IMR-90 (cell line): ENCODE measurements at regions not wholly inside any gene's neighbourhood (a gene's known extent, or its start where the extent isn't known, plus 50 kb on each side); places are given as distances from the start of the nearest gene placed in this dataset.

ENCODE experiments used
- ATAC-seq: fragments of 200-7000 bp; cut with Tn5 transposase; 2 replicates; pipeline ENCODE4 v1.9.1; 2020; ENCODE audit warnings: low read depth, mild to moderate bottlenecking, moderate library complexity
- BruUV-seq: library from RNA; stranded (reverse); fragments of 400-500 nt; replicated peaks from 2 replicates; lab custom pipeline; 2021; lab: Mats Ljungman, UMichigan
- CTCF ChIA-PET: fragments of 300-600 bp; formaldehyde crosslinking; extraction: SDS; loops from one replicate; lab custom pipeline; 2021; ENCODE audit warnings: antibody characterized with exemption; lab: Yijun Ruan, JAX
- POLR2A ChIA-PET: fragments of 300-600 bp; sonication (Branson Sonifier 250); formaldehyde crosslinking; loops from one replicate; lab custom pipeline; 2022; ENCODE audit warnings: antibody characterized with exemption; ENCODE audit not compliant: unreplicated experiment; lab: Charles Lee
- DNase-seq: peaks from one replicate; pipeline ENCODE4 v3.0.0; 2013
- H2AFZ ChIP-seq: replicated peaks from 2 replicates; pipeline ENCODE3; 2013; ENCODE audit warnings: low read length, mild to moderate bottlenecking; ENCODE audit not compliant: poor library complexity
- H2AK5ac ChIP-seq: 2 replicates; pipeline ENCODE4 v1.6.1; 2013; ENCODE audit warnings: low read depth, low read length, inconsistent platforms
- H2AK9ac ChIP-seq: replicated peaks from 2 replicates; pipeline ENCODE3; 2013; ENCODE audit warnings: mild to moderate bottlenecking, low read depth, low read length, moderate library complexity; ENCODE audit not compliant: poor library complexity
- H2BK120ac ChIP-seq: 2 replicates; pipeline ENCODE4 v1.6.1; 2013; ENCODE audit warnings: low read depth, low read length, inconsistent platforms
- H2BK15ac ChIP-seq: 3 replicates; pipeline ENCODE4 v1.6.1; 2013; ENCODE audit warnings: low read depth, low read length, inconsistent platforms
- H2BK20ac ChIP-seq: 2 replicates; pipeline ENCODE4 v1.6.1; 2013; ENCODE audit warnings: low read depth, mild to moderate bottlenecking, inconsistent platforms, low read length, moderate library complexity
- H2BK5ac ChIP-seq: 2 replicates; pipeline ENCODE4 v1.6.1; 2013; ENCODE audit warnings: mild to moderate bottlenecking, low read depth, low read length, inconsistent platforms; ENCODE audit not compliant: poor library complexity, severe bottlenecking
- H3K14ac ChIP-seq: replicated peaks from 2 replicates; pipeline ENCODE4 v1.6.1; 2013; ENCODE audit warnings: low read depth, low read length, inconsistent platforms
- H3K18ac ChIP-seq: 2 replicates; pipeline ENCODE4 v1.6.1; 2013; ENCODE audit warnings: low read depth, low read length, control low read depth
- H3K23ac ChIP-seq: 2 replicates; pipeline ENCODE4 v1.6.1; 2013; ENCODE audit warnings: low read depth, low read length, inconsistent platforms
- H3K27ac ChIP-seq: 2 replicates; pipeline ENCODE4 v1.5.1; 2013; ENCODE audit warnings: mild to moderate bottlenecking, control low read depth, low read length; ENCODE audit not compliant: insufficient read depth
- H3K27me3 ChIP-seq: 2 replicates; pipeline ENCODE4 v1.6.1; 2013; ENCODE audit warnings: low read length; ENCODE audit not compliant: control insufficient read depth, insufficient read depth
- H3K36me3 ChIP-seq: 2 replicates; pipeline ENCODE4 v1.6.1; 2013; ENCODE audit warnings: low read length, mixed read lengths; ENCODE audit not compliant: control insufficient read depth, insufficient read depth
- H3K4ac ChIP-seq: 2 replicates; pipeline ENCODE4 v1.6.1; 2013; ENCODE audit warnings: low read depth, low read length, inconsistent platforms
- H3K4me1 ChIP-seq: 2 replicates; pipeline ENCODE4 v1.6.1; 2013; ENCODE audit warnings: low read length, mixed read lengths; ENCODE audit not compliant: control insufficient read depth, insufficient read depth
- H3K4me2 ChIP-seq: 2 replicates; pipeline ENCODE4 v1.6.1; 2013; ENCODE audit warnings: low read depth, mild to moderate bottlenecking, control low read depth, low read length, moderate library complexity
- H3K4me3 ChIP-seq: 2 replicates; pipeline ENCODE4 v1.5.1; 2013; ENCODE audit warnings: low read depth, mild to moderate bottlenecking, control low read depth, low read length, moderate library complexity; ENCODE audit not compliant: insufficient read depth
- H3K56ac ChIP-seq: 2 replicates; pipeline ENCODE4 v1.6.1; 2013; ENCODE audit warnings: low read length, inconsistent platforms; ENCODE audit not compliant: insufficient read depth; ENCODE audit errors: extremely low read depth
- H3K79me1 ChIP-seq, 2 experiments: 2 replicates each; pipeline ENCODE4 v1.6.1; 2013; ENCODE audit warnings: low read length in 2 of 2, inconsistent platforms in 1 of 2, low read depth in 1 of 2
- H3K9ac ChIP-seq: 2 replicates; pipeline ENCODE4 v1.6.1; 2013; ENCODE audit warnings: low read depth, low read length, control low read depth
- H3K9me1 ChIP-seq: 2 replicates; pipeline ENCODE4 v1.6.1; 2013; ENCODE audit warnings: low read length, inconsistent platforms; ENCODE audit not compliant: insufficient read depth
- H3K9me3 ChIP-seq: 2 replicates; pipeline ENCODE4 v1.6.1; 2013; ENCODE audit warnings: low read length; ENCODE audit not compliant: control insufficient read depth, insufficient read depth
- H4K20me1 ChIP-seq: 2 replicates; pipeline ENCODE4 v1.6.1; 2013; ENCODE audit warnings: low read length, inconsistent platforms; ENCODE audit not compliant: insufficient read depth
- H4K5ac ChIP-seq: 2 replicates; pipeline ENCODE4 v1.6.1; 2013; ENCODE audit warnings: mild to moderate bottlenecking, low read depth, low read length, control low read depth
- H4K8ac ChIP-seq, 2 experiments: 2 replicates each; pipeline ENCODE4 v1.6.1; 2013; ENCODE audit warnings: low read depth in 2 of 2, low read length in 2 of 2, control low read depth in 1 of 2, inconsistent platforms in 1 of 2
- H4K91ac ChIP-seq: 2 replicates; pipeline ENCODE4 v1.6.1; 2013; ENCODE audit warnings: low read depth, low read length, inconsistent platforms; ENCODE audit not compliant: insufficient read depth
- CEBPB ChIP-seq: IDR thresholded peaks from 2 replicates; pipeline ENCODE4 v1.6.1; 2012; ENCODE audit warnings: low read depth, low read length, improper control_type of control experiment
- MAZ ChIP-seq: IDR thresholded peaks from 2 replicates; pipeline ENCODE4 v1.6.1; 2012; ENCODE audit warnings: low read depth, mild to moderate bottlenecking, low read length, improper control_type of control experiment, moderate library complexity, borderline replicate concordance
- MXI1 ChIP-seq: IDR thresholded peaks from 2 replicates; pipeline ENCODE4 v1.6.1; 2012; ENCODE audit warnings: low read depth, mild to moderate bottlenecking, low read length, moderate library complexity, borderline replicate concordance
- SMC3 ChIP-seq: fragments of 150-350 bp; IDR thresholded peaks from 2 replicates; pipeline ENCODE4 v1.6.1; 2016; ENCODE audit warnings: low read depth, mild to moderate bottlenecking, antibody characterized with exemption, low read length, moderate library complexity
- dilution Hi-C: fragments of 300-500 bp; cut with HindIII; formaldehyde crosslinking; loops from one replicate; pipeline ENCODE4 v1.14.3; 2018; ENCODE audit warnings: low sequenced_read_pairs; ENCODE audit not compliant: unreplicated experiment
- in situ Hi-C: fragments of 300-500 bp; cut with MboI; formaldehyde crosslinking; loops from 3 replicates; pipeline ENCODE4 v1.14.3; 2019; ENCODE audit warnings: low sequenced_read_pairs, inconsistent platforms, mixed read lengths
- intact Hi-C: fragments of 100-400 bp; cut with micrococcal nuclease; formaldehyde crosslinking; loops from 2 replicates; pipeline ENCODE4 v1.10.0; 2022
- TF ChIP-seq, protein P1 (sequence below): fragments of 150-350 bp; IDR thresholded peaks from 2 replicates; pipeline ENCODE4 v1.6.1; 2016; ENCODE audit warnings: low read depth, mild to moderate bottlenecking, low read length, moderate library complexity, borderline replicate concordance

- in situ Hi-C loops (loop anchor here (25.0 kb wide), 1 partner anchor 294 kb away; no protein-coding TSS in a partner anchor), intact Hi-C loops (loop anchor here (5.0 kb wide), 1 partner anchor 139 kb away; no protein-coding TSS in a partner anchor), dilution Hi-C loops (no loop called here)
- ATAC-seq (no peak), DNase-seq (no peak)
- TF ChIP-seq SMC3 (no peak), MAZ (no peak), CEBPB (no peak), MXI1 (no peak)
- TF ChIP-seq, protein P1, sequence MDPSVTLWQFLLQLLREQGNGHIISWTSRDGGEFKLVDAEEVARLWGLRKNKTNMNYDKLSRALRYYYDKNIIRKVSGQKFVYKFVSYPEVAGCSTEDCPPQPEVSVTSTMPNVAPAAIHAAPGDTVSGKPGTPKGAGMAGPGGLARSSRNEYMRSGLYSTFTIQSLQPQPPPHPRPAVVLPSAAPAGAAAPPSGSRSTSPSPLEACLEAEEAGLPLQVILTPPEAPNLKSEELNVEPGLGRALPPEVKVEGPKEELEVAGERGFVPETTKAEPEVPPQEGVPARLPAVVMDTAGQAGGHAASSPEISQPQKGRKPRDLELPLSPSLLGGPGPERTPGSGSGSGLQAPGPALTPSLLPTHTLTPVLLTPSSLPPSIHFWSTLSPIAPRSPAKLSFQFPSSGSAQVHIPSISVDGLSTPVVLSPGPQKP, result no peak
- Histone ChIP-seq H3K23ac (no peak overlapping the region; the same call in 1 of the 2 replicates), H4K5ac (peak overlapping the region; percentile 84; the same call in 1 of the 2 replicates), H3K4ac (peak overlapping the region; percentile 74), H3K36me3 (no peaks in the 10 kb centered on the region), H3K4me3 (no peak overlapping the region), H3K79me1 (no peaks in the 10 kb centered on the region), H3K9me3 (no peaks in the 10 kb centered on the region), H3K9me1 (0 out of 2 replicates have a peak, but pooled peaks cover 3% of the 10 kb centered on the region), H2AK9ac (no peak overlapping the region), H2BK5ac (peak overlapping the region; percentile 28), H3K18ac (peak overlapping the region; percentile 80), H3K4me2 (no peak overlapping the region), H3K4me1 (peaks cover 10% of the 10 kb centered on the region), H4K20me1 (no peaks in the 10 kb centered on the region), H3K9ac (no peak overlapping the region), H2BK20ac (peak overlapping the region; percentile 13; the same call in 1 of the 2 replicates), H3K14ac (peak overlapping the region; percentile 85; the same call in 1 of the 2 replicates), H3K27ac (no peak overlapping the region), H4K91ac (peak overlapping the region; percentile 87), H2BK120ac (peak overlapping the region; percentile 28), H3K27me3 (no peaks in the 10 kb centered on the region), H2BK15ac (peak overlapping the region; percentile 73; the same call in 1 of the 3 replicates), H3K56ac (no peak overlapping the region), H2AK5ac (peak overlapping the region; percentile 89), H4K8ac (peak overlapping the region in 1 of 2 experiments; percentile 62; a peak in 2 of 4 replicates), H2AFZ (no peak overlapping the region)
- ChIA-PET CTCF (no interaction called here), POLR2A (no interaction called here)
- BruUV-seq, result no TSS peak
Measured at GRCh38 chr2:225893151-225893550, 493.6 kb downstream of the NYAP2 start.
